ENCODE measurements at regions not wholly inside any gene's neighbourhood (a gene's known extent, or its start where the extent isn't known, plus 50 kb on each side); places are given as distances from the start of the nearest gene placed in this dataset.

DNA sequence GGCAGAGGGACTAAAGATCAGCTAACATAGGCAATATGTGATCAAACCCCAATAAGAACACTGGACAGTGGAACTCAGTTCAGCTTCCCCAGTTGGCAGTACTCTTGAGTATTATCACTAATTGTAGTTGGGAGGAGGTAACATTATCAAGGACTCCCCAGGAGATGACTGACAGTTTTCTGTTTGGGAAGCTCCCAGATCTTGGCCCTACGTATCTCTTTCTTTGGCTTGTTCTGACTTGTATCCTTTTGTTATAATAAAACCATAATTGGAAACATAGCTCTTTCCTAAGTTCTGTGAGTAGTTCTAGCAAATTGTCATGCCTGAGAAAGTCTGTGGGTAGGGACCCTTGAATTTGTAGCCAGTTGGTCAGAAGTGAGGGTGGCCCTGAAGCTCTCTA, 316.4 kb downstream of the ZNF621 start (continued):
- TF ChIP-seq BRCA1 (IDR thresholded peaks at IDR 0.05; ENCODE audit: low read depth, low read length) (no peak), POLR2A (IDR thresholded peaks at IDR 0.05; ENCODE audit: control extremely low read depth in 1 of 2, low read depth in 2 of 2, low read length in 2 of 2) (no peak), GTF2F1 (IDR thresholded peaks at IDR 0.05; ENCODE audit: borderline replicate concordance, low read depth, low read length) (no peak), SP2 (IDR thresholded peaks at IDR 0.05; ENCODE audit: low read length) (no peak)
- TF ChIP-seq, protein P1, sequence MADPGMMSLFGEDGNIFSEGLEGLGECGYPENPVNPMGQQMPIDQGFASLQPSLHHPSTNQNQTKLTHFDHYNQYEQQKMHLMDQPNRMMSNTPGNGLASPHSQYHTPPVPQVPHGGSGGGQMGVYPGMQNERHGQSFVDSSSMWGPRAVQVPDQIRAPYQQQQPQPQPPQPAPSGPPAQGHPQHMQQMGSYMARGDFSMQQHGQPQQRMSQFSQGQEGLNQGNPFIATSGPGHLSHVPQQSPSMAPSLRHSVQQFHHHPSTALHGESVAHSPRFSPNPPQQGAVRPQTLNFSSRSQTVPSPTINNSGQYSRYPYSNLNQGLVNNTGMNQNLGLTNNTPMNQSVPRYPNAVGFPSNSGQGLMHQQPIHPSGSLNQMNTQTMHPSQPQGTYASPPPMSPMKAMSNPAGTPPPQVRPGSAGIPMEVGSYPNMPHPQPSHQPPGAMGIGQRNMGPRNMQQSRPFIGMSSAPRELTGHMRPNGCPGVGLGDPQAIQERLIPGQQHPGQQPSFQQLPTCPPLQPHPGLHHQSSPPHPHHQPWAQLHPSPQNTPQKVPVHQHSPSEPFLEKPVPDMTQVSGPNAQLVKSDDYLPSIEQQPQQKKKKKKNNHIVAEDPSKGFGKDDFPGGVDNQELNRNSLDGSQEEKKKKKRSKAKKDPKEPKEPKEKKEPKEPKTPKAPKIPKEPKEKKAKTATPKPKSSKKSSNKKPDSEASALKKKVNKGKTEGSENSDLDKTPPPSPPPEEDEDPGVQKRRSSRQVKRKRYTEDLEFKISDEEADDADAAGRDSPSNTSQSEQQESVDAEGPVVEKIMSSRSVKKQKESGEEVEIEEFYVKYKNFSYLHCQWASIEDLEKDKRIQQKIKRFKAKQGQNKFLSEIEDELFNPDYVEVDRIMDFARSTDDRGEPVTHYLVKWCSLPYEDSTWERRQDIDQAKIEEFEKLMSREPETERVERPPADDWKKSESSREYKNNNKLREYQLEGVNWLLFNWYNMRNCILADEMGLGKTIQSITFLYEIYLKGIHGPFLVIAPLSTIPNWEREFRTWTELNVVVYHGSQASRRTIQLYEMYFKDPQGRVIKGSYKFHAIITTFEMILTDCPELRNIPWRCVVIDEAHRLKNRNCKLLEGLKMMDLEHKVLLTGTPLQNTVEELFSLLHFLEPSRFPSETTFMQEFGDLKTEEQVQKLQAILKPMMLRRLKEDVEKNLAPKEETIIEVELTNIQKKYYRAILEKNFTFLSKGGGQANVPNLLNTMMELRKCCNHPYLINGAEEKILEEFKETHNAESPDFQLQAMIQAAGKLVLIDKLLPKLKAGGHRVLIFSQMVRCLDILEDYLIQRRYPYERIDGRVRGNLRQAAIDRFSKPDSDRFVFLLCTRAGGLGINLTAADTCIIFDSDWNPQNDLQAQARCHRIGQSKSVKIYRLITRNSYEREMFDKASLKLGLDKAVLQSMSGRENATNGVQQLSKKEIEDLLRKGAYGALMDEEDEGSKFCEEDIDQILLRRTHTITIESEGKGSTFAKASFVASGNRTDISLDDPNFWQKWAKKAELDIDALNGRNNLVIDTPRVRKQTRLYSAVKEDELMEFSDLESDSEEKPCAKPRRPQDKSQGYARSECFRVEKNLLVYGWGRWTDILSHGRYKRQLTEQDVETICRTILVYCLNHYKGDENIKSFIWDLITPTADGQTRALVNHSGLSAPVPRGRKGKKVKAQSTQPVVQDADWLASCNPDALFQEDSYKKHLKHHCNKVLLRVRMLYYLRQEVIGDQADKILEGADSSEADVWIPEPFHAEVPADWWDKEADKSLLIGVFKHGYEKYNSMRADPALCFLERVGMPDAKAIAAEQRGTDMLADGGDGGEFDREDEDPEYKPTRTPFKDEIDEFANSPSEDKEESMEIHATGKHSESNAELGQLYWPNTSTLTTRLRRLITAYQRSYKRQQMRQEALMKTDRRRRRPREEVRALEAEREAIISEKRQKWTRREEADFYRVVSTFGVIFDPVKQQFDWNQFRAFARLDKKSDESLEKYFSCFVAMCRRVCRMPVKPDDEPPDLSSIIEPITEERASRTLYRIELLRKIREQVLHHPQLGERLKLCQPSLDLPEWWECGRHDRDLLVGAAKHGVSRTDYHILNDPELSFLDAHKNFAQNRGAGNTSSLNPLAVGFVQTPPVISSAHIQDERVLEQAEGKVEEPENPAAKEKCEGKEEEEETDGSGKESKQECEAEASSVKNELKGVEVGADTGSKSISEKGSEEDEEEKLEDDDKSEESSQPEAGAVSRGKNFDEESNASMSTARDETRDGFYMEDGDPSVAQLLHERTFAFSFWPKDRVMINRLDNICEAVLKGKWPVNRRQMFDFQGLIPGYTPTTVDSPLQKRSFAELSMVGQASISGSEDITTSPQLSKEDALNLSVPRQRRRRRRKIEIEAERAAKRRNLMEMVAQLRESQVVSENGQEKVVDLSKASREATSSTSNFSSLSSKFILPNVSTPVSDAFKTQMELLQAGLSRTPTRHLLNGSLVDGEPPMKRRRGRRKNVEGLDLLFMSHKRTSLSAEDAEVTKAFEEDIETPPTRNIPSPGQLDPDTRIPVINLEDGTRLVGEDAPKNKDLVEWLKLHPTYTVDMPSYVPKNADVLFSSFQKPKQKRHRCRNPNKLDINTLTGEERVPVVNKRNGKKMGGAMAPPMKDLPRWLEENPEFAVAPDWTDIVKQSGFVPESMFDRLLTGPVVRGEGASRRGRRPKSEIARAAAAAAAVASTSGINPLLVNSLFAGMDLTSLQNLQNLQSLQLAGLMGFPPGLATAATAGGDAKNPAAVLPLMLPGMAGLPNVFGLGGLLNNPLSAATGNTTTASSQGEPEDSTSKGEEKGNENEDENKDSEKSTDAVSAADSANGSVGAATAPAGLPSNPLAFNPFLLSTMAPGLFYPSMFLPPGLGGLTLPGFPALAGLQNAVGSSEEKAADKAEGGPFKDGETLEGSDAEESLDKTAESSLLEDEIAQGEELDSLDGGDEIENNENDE (IDR thresholded peaks at IDR 0.05; ENCODE audit: insufficient replicate concordance, low read length) = no peak
